ENCODE measurements at regions not wholly inside any gene's neighbourhood (a gene's known extent, or its start where the extent isn't known, plus 50 kb on each side); places are given as distances from the start of the nearest gene placed in this dataset.

DNA sequence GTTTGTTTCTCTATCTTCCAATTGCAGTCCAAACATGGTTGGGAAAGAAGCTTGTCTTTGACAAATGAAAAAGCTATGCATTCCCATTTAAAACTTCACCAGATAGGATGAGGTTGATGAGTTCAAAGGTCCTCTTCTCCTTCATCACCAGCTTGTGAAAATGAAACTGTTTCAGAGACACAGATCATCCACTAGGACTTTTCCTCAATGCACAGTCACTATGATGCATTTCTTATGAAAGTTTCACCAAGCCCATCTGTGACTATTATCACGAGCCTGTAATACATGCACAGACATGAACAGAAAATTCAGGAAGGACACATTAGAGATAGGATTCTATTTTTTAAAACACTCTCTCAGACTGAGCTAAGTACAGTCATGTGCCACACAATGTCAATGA, 644.4 kb downstream of the PLCL1 start:
- Histone ChIP-seq H3K27me3 (no peaks in the 10 kb centered on the region), H3K4me3 (no peak overlapping the region), H3K36me3 (no peaks in the 10 kb centered on the region), H3K9me3 (no peaks in the 10 kb centered on the region), H3K27ac (no peak overlapping the region), H3K4me1 (no peaks in the 10 kb centered on the region)
- TF ChIP-seq, protein P1, sequence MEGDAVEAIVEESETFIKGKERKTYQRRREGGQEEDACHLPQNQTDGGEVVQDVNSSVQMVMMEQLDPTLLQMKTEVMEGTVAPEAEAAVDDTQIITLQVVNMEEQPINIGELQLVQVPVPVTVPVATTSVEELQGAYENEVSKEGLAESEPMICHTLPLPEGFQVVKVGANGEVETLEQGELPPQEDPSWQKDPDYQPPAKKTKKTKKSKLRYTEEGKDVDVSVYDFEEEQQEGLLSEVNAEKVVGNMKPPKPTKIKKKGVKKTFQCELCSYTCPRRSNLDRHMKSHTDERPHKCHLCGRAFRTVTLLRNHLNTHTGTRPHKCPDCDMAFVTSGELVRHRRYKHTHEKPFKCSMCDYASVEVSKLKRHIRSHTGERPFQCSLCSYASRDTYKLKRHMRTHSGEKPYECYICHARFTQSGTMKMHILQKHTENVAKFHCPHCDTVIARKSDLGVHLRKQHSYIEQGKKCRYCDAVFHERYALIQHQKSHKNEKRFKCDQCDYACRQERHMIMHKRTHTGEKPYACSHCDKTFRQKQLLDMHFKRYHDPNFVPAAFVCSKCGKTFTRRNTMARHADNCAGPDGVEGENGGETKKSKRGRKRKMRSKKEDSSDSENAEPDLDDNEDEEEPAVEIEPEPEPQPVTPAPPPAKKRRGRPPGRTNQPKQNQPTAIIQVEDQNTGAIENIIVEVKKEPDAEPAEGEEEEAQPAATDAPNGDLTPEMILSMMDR (IDR thresholded peaks at IDR 0.05) = no peak
- intact Hi-C loops (cut with DNase I; ENCODE audit: low total_unique reads) = no loop called here
- DNase-seq = no peak

DNA sequence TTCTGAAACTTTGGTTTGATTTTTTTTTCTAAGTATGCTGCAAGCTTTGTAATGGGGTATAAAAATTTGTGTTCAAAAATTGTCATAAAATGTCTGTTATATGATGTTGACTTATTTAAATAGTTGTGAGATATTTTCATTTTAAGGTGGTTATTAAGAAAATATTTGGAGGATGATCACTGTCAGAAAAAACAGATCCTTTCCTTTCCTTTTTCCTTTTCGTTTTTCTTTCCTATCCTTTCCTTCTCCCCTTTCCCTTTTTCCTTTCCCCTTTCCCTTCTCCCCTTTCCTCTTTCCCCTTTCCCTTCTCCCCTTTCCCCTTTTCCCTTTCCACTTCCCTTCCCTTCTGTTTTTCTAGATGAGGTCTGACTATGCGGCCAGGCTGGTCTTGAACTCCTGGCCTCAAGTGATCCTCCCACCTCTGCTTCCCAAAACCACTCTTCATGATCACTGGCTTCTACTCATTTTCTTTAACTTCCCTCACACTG, 640.5 kb downstream of the PLCL1 start:
- H3K9me3 ChIP-seq = no peaks in the 10 kb centered on the region
- no peak for DNase-seq
- no peak overlapping the region for H3K4me3 ChIP-seq
- H3K36me3 ChIP-seq = no peaks in the 10 kb centered on the region
- intact Hi-C loops (cut with DNase I; ENCODE audit: low total_unique reads) = no loop called here
- H3K27me3 ChIP-seq = no peaks in the 10 kb centered on the region
- TF ChIP-seq, protein P1 (IDR thresholded peaks at IDR 0.05) = no peak
- H3K27ac ChIP-seq = no peak overlapping the region
- no peaks in the 10 kb centered on the region for H3K4me1 ChIP-seq

DNA sequence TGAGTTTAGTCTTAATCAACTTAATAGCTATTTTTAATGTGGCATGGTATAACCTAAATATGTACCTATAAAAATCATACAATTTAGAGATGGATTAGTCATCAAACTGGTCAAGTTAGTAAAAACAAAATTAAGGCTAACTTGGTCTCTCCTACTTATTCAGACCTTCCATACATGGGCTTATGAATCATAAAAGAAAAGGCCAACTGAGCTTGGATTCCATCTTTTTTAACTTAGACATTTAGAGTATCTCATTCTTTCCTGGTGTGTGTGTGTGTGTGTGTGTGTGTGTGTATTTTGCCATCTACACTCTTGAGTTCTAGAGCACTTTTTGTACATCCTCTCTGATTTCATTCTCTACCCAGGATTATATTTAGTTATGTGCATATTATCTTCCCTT, 637.5 kb downstream of the PLCL1 start:
- no peak for DNase-seq
- no peaks in the 10 kb centered on the region for H3K9me3 ChIP-seq

DNA sequence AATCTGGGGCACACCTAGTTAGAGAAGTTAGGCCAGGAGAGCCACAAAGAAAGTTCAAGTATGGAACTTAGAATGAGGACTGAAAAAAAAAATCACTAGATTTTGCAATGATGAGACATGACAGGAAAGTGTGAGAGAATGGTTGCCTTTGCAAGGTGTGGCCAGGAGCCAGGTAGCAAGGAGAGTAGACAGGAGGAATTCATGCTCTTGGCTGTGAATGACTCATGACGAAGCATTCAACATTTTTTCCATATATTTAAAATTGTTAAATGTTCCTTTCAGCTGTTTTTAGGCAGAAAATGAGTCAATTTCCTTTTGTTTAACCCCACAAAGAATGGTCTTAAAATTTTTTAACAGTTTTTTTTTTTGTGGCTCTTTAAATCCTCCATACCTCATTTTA, 636.9 kb downstream of the PLCL1 start:
- Histone ChIP-seq H3K4me1 (no peaks in the 10 kb centered on the region), H3K27me3 (no peaks in the 10 kb centered on the region), H3K9me3 (no peaks in the 10 kb centered on the region), H3K4me3 (no peak overlapping the region), H3K27ac (no peak overlapping the region), H3K36me3 (no peaks in the 10 kb centered on the region)
- intact Hi-C loops (cut with DNase I; ENCODE audit: low total_unique reads) = no loop called here
- TF ChIP-seq, protein P1 (IDR thresholded peaks at IDR 0.05) = no peak
- no peak for DNase-seq

More for the DNA sequence above, 637.5 kb downstream of the PLCL1 start:
- H3K36me3 ChIP-seq = no peaks in the 10 kb centered on the region
- TF ChIP-seq, protein P1 (IDR thresholded peaks at IDR 0.05) = no peak
- no peak overlapping the region for H3K27ac ChIP-seq
- no peaks in the 10 kb centered on the region for H3K27me3 ChIP-seq
- intact Hi-C loops (cut with DNase I; ENCODE audit: low total_unique reads) = no loop called here
- H3K4me1 ChIP-seq = no peaks in the 10 kb centered on the region
- H3K4me3 ChIP-seq = no peak overlapping the region

DNA sequence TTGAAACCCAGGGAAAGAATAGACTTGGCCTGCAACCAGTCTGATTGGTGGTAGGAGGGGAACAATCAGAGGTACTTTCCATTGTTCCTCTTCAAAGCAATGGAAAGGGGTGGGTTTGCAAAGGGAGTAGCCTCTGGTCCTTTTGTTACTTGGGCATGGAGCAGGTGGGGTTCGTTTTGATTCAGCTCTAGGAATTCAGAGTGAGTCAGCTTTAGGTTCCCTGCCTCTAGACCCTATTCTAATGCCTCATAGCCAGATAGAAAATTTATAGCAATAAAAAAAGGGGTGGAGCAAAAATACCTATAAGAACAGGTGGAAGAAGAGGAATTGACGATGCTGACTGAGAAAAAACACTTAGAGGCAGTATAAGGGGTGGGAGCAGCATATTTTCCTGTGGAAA, 636.4 kb downstream of the PLCL1 start:
- TF ChIP-seq, protein P1 (IDR thresholded peaks at IDR 0.05) = no peak
- H3K36me3 ChIP-seq = no peaks in the 10 kb centered on the region
- H3K4me3 ChIP-seq = no peak overlapping the region
- H3K27ac ChIP-seq = no peak overlapping the region
- intact Hi-C loops (cut with DNase I; ENCODE audit: low total_unique reads) = no loop called here
- DNase-seq = no peak
- H3K27me3 ChIP-seq = no peaks in the 10 kb centered on the region
- H3K4me1 ChIP-seq = no peaks in the 10 kb centered on the region
- no peaks in the 10 kb centered on the region for H3K9me3 ChIP-seq

DNA sequence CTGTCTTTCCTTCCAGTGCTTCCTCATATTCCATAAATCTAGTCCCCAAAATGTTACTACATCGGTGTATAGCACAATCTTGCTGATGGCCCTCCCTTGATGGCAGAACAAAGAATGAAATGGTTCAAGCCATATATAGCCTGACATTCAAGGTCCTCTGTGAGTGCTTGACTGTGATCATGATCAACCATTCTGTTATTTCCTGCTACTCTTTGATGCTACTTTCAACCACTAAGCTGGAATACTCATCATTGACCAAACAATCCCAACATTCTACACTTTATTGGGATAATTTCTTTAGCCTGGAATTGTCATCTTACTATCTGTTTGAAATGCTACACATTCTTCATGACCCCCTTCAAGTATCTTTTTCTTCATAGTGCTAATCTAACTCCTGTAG, 633.9 kb downstream of the PLCL1 start:
- Histone ChIP-seq H3K4me1 (no peaks in the 10 kb centered on the region), H3K27ac (no peak overlapping the region), H3K9me3 (no peaks in the 10 kb centered on the region), H3K4me3 (no peak overlapping the region), H3K36me3 (no peaks in the 10 kb centered on the region), H3K27me3 (no peaks in the 10 kb centered on the region)
- TF ChIP-seq, protein P1 (IDR thresholded peaks at IDR 0.05) = no peak
- intact Hi-C loops (cut with DNase I; ENCODE audit: low total_unique reads) = no loop called here
- no peak for DNase-seq
